ENCODE measurements at regions not wholly inside any gene's neighbourhood (a gene's known extent, or its start where the extent isn't known, plus 50 kb on each side); places are given as distances from the start of the nearest gene placed in this dataset.
"Not testable (repeated sequence)": the region's sequence is repeated elsewhere in the genome, so short reads cannot be mapped to it uniquely, and the experiment has no call there.

DNA sequence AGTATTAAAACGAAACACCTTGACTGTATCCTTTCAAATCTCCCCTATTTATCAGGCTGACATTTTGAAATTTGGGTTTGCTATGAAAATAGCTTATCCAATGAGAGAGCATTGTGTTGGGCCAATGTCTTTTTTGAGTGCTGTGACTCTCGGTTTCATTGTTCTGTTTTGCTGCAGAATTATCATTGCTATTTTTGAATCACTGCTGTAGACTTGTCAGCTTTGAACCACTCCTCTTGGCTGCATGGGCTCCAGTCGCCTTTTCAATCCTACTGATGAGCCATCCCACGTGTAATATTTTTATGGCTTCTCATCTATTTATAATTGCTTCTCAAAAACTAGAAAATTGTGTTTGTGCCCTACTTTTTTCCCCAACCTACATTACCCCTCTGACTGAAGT, 322.8 kb downstream of the LNPK start:
- TF ChIP-seq, protein P1, sequence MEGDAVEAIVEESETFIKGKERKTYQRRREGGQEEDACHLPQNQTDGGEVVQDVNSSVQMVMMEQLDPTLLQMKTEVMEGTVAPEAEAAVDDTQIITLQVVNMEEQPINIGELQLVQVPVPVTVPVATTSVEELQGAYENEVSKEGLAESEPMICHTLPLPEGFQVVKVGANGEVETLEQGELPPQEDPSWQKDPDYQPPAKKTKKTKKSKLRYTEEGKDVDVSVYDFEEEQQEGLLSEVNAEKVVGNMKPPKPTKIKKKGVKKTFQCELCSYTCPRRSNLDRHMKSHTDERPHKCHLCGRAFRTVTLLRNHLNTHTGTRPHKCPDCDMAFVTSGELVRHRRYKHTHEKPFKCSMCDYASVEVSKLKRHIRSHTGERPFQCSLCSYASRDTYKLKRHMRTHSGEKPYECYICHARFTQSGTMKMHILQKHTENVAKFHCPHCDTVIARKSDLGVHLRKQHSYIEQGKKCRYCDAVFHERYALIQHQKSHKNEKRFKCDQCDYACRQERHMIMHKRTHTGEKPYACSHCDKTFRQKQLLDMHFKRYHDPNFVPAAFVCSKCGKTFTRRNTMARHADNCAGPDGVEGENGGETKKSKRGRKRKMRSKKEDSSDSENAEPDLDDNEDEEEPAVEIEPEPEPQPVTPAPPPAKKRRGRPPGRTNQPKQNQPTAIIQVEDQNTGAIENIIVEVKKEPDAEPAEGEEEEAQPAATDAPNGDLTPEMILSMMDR (IDR thresholded peaks at IDR 0.05; ENCODE audit: borderline replicate concordance, extremely low read depth, insufficient read depth): no peak
- intact Hi-C loops (cut with DNase I): no loop called here
- FAIRE-seq: no peak

DNA sequence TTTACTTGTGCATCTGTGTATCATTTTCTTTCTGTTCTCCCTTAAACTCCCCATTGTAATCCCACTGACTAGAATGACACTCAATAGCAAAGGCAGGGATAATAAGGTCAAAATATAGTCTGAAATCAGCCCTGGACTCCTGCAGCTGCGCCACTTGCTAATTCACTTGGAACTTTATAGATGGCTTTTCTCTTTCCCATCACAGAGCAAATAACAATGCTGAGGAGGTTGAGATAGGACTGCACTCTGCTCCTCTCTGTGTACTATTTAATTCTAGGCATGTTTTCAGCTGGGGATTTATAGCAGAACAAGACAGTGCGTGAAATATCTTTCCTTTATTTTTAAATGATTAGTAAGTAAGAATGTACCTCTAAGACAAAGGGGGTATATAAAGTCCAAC, 324.2 kb downstream of the LNPK start:
- Histone ChIP-seq H3K36me3 (ENCODE audit: control insufficient read depth in 2 of 3, insufficient read depth in 3 of 3, low read length in 3 of 3) (no peaks in the 10 kb centered on the region), H3K9me3 (ENCODE audit: control insufficient read depth in 2 of 3, insufficient read depth in 1 of 3, low read length in 3 of 3) (no peaks in the 10 kb centered on the region), H3K27ac (ENCODE audit: low read depth in 2 of 2, low read length in 2 of 2) (no peak overlapping the region), H3K4me1 (ENCODE audit: control insufficient read depth in 2 of 3, insufficient read depth in 2 of 3, low read depth in 1 of 3, low read length in 3 of 3) (no peaks in the 10 kb centered on the region), H3K4me3 (ENCODE audit: low read length in 3 of 3) (no peak overlapping the region), H3K9ac (ENCODE audit: low read length in 3 of 3) (no peak overlapping the region), H3K27me3 (ENCODE audit: control insufficient read depth, insufficient read depth, low read length) (no peaks in the 10 kb centered on the region)
- FAIRE-seq (no peak), DNase-seq (no peak)
- TF ChIP-seq, protein P1 (IDR thresholded peaks at IDR 0.05; ENCODE audit: borderline replicate concordance, extremely low read depth, insufficient read depth): no peak
- intact Hi-C loops (cut with DNase I): no loop called here

More for the DNA sequence above, 322.8 kb downstream of the LNPK start:
- Histone ChIP-seq H3K27me3 (ENCODE audit: control insufficient read depth, insufficient read depth, low read length) (no peaks in the 10 kb centered on the region), H3K9me3 (ENCODE audit: control insufficient read depth in 2 of 3, insufficient read depth in 1 of 3, low read length in 3 of 3) (no peaks in the 10 kb centered on the region), H3K4me1 (ENCODE audit: control insufficient read depth in 2 of 3, insufficient read depth in 2 of 3, low read depth in 1 of 3, low read length in 3 of 3) (no peaks in the 10 kb centered on the region), H3K36me3 (ENCODE audit: control insufficient read depth in 2 of 3, insufficient read depth in 3 of 3, low read length in 3 of 3) (no peaks in the 10 kb centered on the region), H3K9ac (ENCODE audit: low read length in 3 of 3) (no peak overlapping the region), H3K27ac (ENCODE audit: low read depth in 2 of 2, low read length in 2 of 2) (no peak overlapping the region), H3K4me3 (ENCODE audit: low read length in 3 of 3) (no peak overlapping the region)
- no peak for DNase-seq

DNA sequence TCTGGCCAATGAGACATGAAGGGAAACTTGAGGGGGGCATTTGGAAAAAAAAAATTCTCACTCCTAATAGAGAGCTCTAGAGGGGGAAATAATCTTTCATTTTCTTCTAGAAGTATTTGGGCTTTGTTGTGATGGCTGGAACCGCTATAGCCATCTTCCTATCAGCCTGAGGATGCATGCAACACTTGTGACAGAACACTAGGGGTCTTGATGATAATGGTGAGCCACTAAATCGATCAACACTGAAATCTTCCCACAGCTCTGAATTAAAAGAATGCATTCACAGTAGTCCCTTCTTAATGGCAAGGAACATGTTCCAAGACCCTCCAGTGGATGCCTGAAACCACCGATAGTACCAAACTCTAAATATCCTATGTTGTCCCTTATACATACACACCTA, 325.3 kb downstream of the LNPK start:
- FAIRE-seq (no peak), DNase-seq (no peak)
- no peaks in the 10 kb centered on the region for H3K36me3 ChIP-seq (ENCODE audit: control insufficient read depth in 2 of 3, insufficient read depth in 3 of 3, low read length in 3 of 3)
- no peaks in the 10 kb centered on the region for H3K9me3 ChIP-seq (ENCODE audit: control insufficient read depth in 2 of 3, insufficient read depth in 1 of 3, low read length in 3 of 3)
- H3K4me3 ChIP-seq (ENCODE audit: low read length in 3 of 3): no peak overlapping the region
- intact Hi-C loops (cut with DNase I): no loop called here
- TF ChIP-seq, protein P1 (IDR thresholded peaks at IDR 0.05; ENCODE audit: borderline replicate concordance, extremely low read depth, insufficient read depth): no peak
- no peak overlapping the region for H3K9ac ChIP-seq (ENCODE audit: low read length in 3 of 3)
- H3K27ac ChIP-seq (ENCODE audit: low read depth in 2 of 2, low read length in 2 of 2): no peak overlapping the region
- no peaks in the 10 kb centered on the region for H3K27me3 ChIP-seq (ENCODE audit: control insufficient read depth, insufficient read depth, low read length)
- H3K4me1 ChIP-seq (ENCODE audit: control insufficient read depth in 2 of 3, insufficient read depth in 2 of 3, low read depth in 1 of 3, low read length in 3 of 3): no peaks in the 10 kb centered on the region

GRCh38 chr2:175668804-175669203, 333.3 kb downstream of the LNPK start:
- H3K27ac ChIP-seq (ENCODE audit: low read depth in 2 of 2, low read length in 2 of 2); FAIRE-seq; intact Hi-C loops (cut with DNase I); H3K9ac ChIP-seq (ENCODE audit: low read length in 3 of 3); H3K4me1 ChIP-seq (ENCODE audit: control insufficient read depth in 2 of 3, insufficient read depth in 2 of 3, low read depth in 1 of 3, low read length in 3 of 3); H3K4me3 ChIP-seq (ENCODE audit: low read length in 3 of 3); H3K36me3 ChIP-seq (ENCODE audit: control insufficient read depth in 2 of 3, insufficient read depth in 3 of 3, low read length in 3 of 3); H3K9me3 ChIP-seq (ENCODE audit: control insufficient read depth in 2 of 3, insufficient read depth in 1 of 3, low read length in 3 of 3); H3K27me3 ChIP-seq (ENCODE audit: control insufficient read depth, insufficient read depth, low read length): not testable (repeated sequence)
- peak in 1 of 5 donors; percentile 48 for DNase-seq

All from kidney (tissue), 13 donors.